Ishikawa (cell line): ENCODE measurements at regions not wholly inside any gene's neighbourhood (a gene's known extent, or its start where the extent isn't known, plus 50 kb on each side); places are given as distances from the start of the nearest gene placed in this dataset.

Experiments used
- CREB1 ChIP-seq: IDR thresholded peaks from 2 replicates; pipeline ENCODE4 v1.6.1; 2012; ENCODE audit warnings: low read depth
- EP300 ChIP-seq: IDR thresholded peaks from 2 replicates; pipeline ENCODE4 v1.6.1; 2012; ENCODE audit warnings: borderline replicate concordance
- TAF1 ChIP-seq: IDR thresholded peaks from 2 replicates; pipeline ENCODE4 v1.6.1; 2012; ENCODE audit warnings: low read depth, mild to moderate bottlenecking

GRCh38 chr1:60924165-60924564 is 158.2 kb upstream of the NFIA start:
- no peak for TF ChIP-seq EP300
- no peak for TF ChIP-seq CREB1
- TF ChIP-seq TAF1 = no peak
